ENCODE measurements at regions not wholly inside any gene's neighbourhood (a gene's known extent, or its start where the extent isn't known, plus 50 kb on each side); places are given as distances from the start of the nearest gene placed in this dataset.

- Histone ChIP-seq H3K36me3 (ENCODE audit: control insufficient read depth in 2 of 2, extremely low read depth in 1 of 2, insufficient read depth in 2 of 2, low read length in 2 of 2) (no peaks in the 10 kb centered on the region), H3K27ac (ENCODE audit: insufficient read depth, low read depth, low read length) (no peak overlapping the region), H3K9ac (replicated peaks; ENCODE audit: extremely low read depth, insufficient read depth, low read length) (no peak overlapping the region), H3K9me3 (replicated peaks; ENCODE audit: control insufficient read depth, insufficient read depth, low read length) (peaks cover 2% of the 10 kb centered on the region), H3K9me1 (replicated peaks; ENCODE audit: control insufficient read depth, extremely low read depth, insufficient read depth, low read length) (no peaks in the 10 kb centered on the region), H3K4me1 (ENCODE audit: control insufficient read depth, extremely low read depth, insufficient read depth, low read length) (no peaks in the 10 kb centered on the region), H2AFZ (ENCODE audit: low read depth, low read length) (no peak overlapping the region), H3K27me3 (ENCODE audit: control insufficient read depth in 2 of 2, insufficient read depth in 2 of 2, low read length in 2 of 2) (no peaks in the 10 kb centered on the region), H3K4me2 (ENCODE audit: insufficient read depth, low read length) (no peak overlapping the region), H3K4me3 (replicated peaks in 1 of 3; ENCODE audit: insufficient read depth in 1 of 3, low read depth in 1 of 3, low read length in 3 of 3) (no peak overlapping the region), H4K20me1 (replicated peaks; ENCODE audit: control insufficient read depth, extremely low read depth, insufficient read depth, low read length) (no peaks in the 10 kb centered on the region), H3K79me2 (ENCODE audit: control insufficient read depth, insufficient read depth, low read length) (no peaks in the 10 kb centered on the region)
- ChIA-PET POLR2A (no interaction called here), CTCF (no interaction called here)
- no peak for FAIRE-seq
- no peak for DNase-seq (ENCODE audit: low read depth, low spot score)
- no TSS peak for BruUV-seq (replicated peaks)
- intact Hi-C loops (cut with micrococcal nuclease) (no loop called here), dilution Hi-C loops (cut with MboI; ENCODE audit: extremely low pct_ligation_motif_present, low sequenced_read_pairs) (no loop called here)
- no peak for TF ChIP-seq POLR2AphosphoS5 (IDR thresholded peaks at IDR 0.05; ENCODE audit: insufficient read depth, low read depth, low read length)
- no peak for TF ChIP-seq CTCF (IDR thresholded peaks at IDR 0.05; ENCODE audit: extremely low read depth in 1 of 2, insufficient read depth in 1 of 2, low read depth in 1 of 2, low read length in 2 of 2)
- TF ChIP-seq MAX (IDR thresholded peaks at IDR 0.05; ENCODE audit: insufficient read depth, insufficient read length): no peak
- no peak for TF ChIP-seq EZH2 (IDR thresholded peaks at IDR 0.05; ENCODE audit: borderline replicate concordance, low read depth, low read length, severe bottlenecking)
- TF ChIP-seq JUN (IDR thresholded peaks at IDR 0.05; ENCODE audit: borderline replicate concordance, insufficient read depth, insufficient read length, low read depth): no peak
- no peak for TF ChIP-seq POLR2A (IDR thresholded peaks at IDR 0.05; ENCODE audit: low read depth, low read length)
- TF ChIP-seq GATA2 (IDR thresholded peaks at IDR 0.05; ENCODE audit: insufficient read depth, insufficient read length, low read depth, low read length): no peak
- no peak for TF ChIP-seq MYC (IDR thresholded peaks at IDR 0.05; ENCODE audit: low read depth, low read length)
- no peak for TF ChIP-seq FOS (IDR thresholded peaks at IDR 0.05; ENCODE audit: borderline replicate concordance, insufficient read depth, low read length)
Observed at GRCh38 chr5:8376478-8376877, 507.5 kb downstream of the MTRR start.

Data from endothelial cell of umbilical vein (primary cell).